ENCODE measurements at regions not wholly inside any gene's neighbourhood (a gene's known extent, or its start where the extent isn't known, plus 50 kb on each side); places are given as distances from the start of the nearest gene placed in this dataset.
"Not testable (repeated sequence)": the region's sequence is repeated elsewhere in the genome, so short reads cannot be mapped to it uniquely, and the experiment has no call there.

DNA sequence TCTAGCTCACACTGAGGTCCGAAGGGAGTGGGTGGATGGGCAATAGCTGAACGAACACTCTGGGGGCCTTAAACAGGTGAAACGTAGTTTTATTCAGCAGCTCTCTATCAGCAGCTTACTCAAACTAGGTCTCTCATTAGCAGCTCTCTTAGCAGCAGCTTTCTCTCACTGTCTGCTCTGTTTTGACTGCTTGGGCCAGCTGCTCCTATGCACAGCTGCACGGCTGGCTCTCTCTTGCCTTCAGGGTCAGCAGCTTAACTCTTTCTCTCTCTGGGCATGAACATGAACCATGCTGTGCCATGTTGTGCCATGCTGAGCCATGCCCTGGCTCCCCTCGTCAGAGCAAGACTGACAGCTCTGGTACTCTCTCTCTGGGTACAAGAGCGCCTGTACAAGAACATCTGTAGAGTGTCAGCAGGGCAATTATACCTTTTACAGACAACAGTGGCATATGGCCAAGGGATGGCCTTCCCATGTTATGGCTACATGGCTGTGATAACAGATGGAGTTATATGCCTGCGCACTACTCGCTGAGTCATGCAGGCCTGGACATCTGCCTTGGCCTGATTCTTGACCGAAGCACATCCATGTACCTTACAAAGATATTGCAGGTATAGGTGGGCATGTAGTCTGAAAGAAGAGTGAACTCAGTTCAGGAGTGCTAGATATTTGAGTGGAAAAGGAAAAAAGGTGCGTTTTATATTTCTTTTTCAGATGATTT, 152.4 kb downstream of the LEPR start:
- Mint-ChIP-seq H3K27me3 (ENCODE audit: insufficient read depth) (no peaks in the 10 kb centered on the region), H3K27ac (no peak overlapping the region), H3K4me1 (ENCODE audit: low read depth) (no peaks in the 10 kb centered on the region), H3K4me3 (no peak overlapping the region), H3K9me3 (no peaks in the 10 kb centered on the region), H3K36me3 (ENCODE audit: low read depth) (no peaks in the 10 kb centered on the region)
- intact Hi-C loops (cut with micrococcal nuclease) = no loop called here
- no peak for DNase-seq (ENCODE audit: low spot score)

DNA sequence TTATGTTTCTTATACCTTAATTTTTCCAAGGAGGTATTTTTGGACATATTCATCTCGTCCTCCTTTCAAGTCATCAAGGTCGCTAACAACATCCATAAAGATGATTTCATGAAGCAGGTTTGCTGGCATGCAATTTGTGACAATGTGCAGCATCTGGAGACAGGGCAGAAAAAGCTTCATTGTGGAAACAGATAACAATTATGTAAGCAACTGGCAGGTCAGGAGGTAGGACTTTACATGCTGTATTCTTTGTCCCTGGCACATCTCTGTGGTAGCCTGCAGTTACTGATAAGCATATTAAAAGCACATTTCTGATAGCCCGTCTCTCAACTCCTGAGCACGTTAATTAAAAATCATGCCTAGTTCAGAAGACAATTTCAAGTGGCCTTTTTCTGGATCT, 156.8 kb downstream of the LEPR start:
- Mint-ChIP-seq H3K4me3 (no peak overlapping the region), H3K36me3 (ENCODE audit: low read depth) (no peaks in the 10 kb centered on the region), H3K27me3 (ENCODE audit: insufficient read depth) (peaks cover 2% of the 10 kb centered on the region), H3K4me1 (ENCODE audit: low read depth) (no peaks in the 10 kb centered on the region), H3K9me3 (no peaks in the 10 kb centered on the region), H3K27ac (no peak overlapping the region)
- intact Hi-C loops (cut with micrococcal nuclease) = no loop called here
- DNase-seq (ENCODE audit: low spot score) = no peak

- H3K36me3 Mint-ChIP-seq (ENCODE audit: low read depth); H3K4me3 Mint-ChIP-seq; H3K9me3 Mint-ChIP-seq; H3K27me3 Mint-ChIP-seq (ENCODE audit: insufficient read depth); intact Hi-C loops (cut with micrococcal nuclease); H3K27ac Mint-ChIP-seq; H3K4me1 Mint-ChIP-seq (ENCODE audit: low read depth); DNase-seq (ENCODE audit: low spot score): not testable (repeated sequence)
These were observed 157.5 kb downstream of the LEPR start for GRCh38 chr1:65577982-65578381.

GRCh38 chr1:65581119-65581518, 160.7 kb downstream of the LEPR start:
- no peak for DNase-seq (ENCODE audit: low spot score)
- H3K27ac Mint-ChIP-seq = no peak overlapping the region
- H3K27me3 Mint-ChIP-seq (ENCODE audit: insufficient read depth) = peaks cover 8% of the 10 kb centered on the region
- no peak overlapping the region for H3K4me3 Mint-ChIP-seq
- intact Hi-C loops (cut with micrococcal nuclease) = no loop called here
- H3K9me3 Mint-ChIP-seq = no peaks in the 10 kb centered on the region
- no peaks in the 10 kb centered on the region for H3K4me1 Mint-ChIP-seq (ENCODE audit: low read depth)
- no peaks in the 10 kb centered on the region for H3K36me3 Mint-ChIP-seq (ENCODE audit: low read depth)

- Mint-ChIP-seq H3K4me1 (ENCODE audit: low read depth) (no peaks in the 10 kb centered on the region), H3K9me3 (no peaks in the 10 kb centered on the region), H3K36me3 (ENCODE audit: low read depth) (no peaks in the 10 kb centered on the region), H3K4me3 (no peak overlapping the region), H3K27ac (no peak overlapping the region), H3K27me3 (ENCODE audit: insufficient read depth) (peaks cover 8% of the 10 kb centered on the region)
- intact Hi-C loops (cut with micrococcal nuclease) = no loop called here
- no peak for DNase-seq (ENCODE audit: low spot score)
These were observed 163.9 kb downstream of the LEPR start for GRCh38 chr1:65584399-65584798.

GRCh38 chr1:65590279-65590678, 169.8 kb downstream of the LEPR start:
- Mint-ChIP-seq H3K4me3 (no peak overlapping the region), H3K9me3 (no peaks in the 10 kb centered on the region), H3K36me3 (ENCODE audit: low read depth) (no peaks in the 10 kb centered on the region), H3K4me1 (ENCODE audit: low read depth) (no peaks in the 10 kb centered on the region), H3K27ac (no peak overlapping the region), H3K27me3 (ENCODE audit: insufficient read depth) (no peaks in the 10 kb centered on the region)
- intact Hi-C loops (cut with micrococcal nuclease) = no loop called here
- DNase-seq (ENCODE audit: low spot score) = no peak

DNA sequence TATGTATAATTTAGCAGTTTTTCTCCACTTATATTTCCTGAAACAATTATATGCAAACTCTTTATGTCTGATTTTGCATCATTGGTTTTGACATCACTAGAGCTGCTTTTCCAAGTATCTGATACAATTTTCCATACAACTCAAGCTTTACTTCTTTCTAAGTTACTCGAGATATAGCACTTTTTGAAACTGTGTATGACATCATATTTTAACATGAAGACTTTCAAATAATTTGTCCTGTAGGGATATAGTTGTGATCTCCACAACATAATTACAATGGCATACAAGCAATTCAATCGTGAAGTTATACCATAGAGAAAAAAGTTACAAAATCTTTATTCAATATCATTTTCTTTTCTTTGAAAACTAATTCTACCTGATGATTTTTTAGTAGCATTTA, 173.0 kb downstream of the LEPR start:
- Mint-ChIP-seq H3K27ac (no peak overlapping the region), H3K4me1 (ENCODE audit: low read depth) (no peaks in the 10 kb centered on the region), H3K27me3 (ENCODE audit: insufficient read depth) (no peaks in the 10 kb centered on the region), H3K4me3 (no peak overlapping the region), H3K9me3 (no peaks in the 10 kb centered on the region), H3K36me3 (ENCODE audit: low read depth) (no peaks in the 10 kb centered on the region)
- DNase-seq (ENCODE audit: low spot score) = no peak
- intact Hi-C loops (cut with micrococcal nuclease) = no loop called here

DNA sequence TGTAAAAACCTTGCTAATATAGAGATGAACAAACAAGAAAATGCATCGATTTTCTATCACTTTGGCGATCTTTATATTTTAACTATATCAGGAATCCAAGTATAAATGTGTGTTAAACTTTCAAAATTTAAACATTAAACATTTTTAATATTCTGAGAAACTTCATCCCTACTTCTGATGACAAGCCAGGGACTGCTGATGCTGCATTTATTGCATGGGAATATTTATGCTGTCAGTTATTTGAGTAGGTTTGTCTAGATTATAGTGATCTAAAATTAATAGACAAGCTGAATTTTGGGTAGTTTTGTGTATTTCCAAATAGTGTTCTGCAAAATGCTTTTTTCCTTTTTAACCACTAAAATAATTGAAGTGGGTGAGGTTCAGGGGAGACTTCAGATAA, 175.3 kb downstream of the LEPR start:
- Mint-ChIP-seq H3K27ac (no peak overlapping the region), H3K9me3 (no peaks in the 10 kb centered on the region), H3K4me1 (ENCODE audit: low read depth) (no peaks in the 10 kb centered on the region), H3K4me3 (no peak overlapping the region), H3K27me3 (ENCODE audit: insufficient read depth) (no peaks in the 10 kb centered on the region), H3K36me3 (ENCODE audit: low read depth) (no peaks in the 10 kb centered on the region)
- DNase-seq (ENCODE audit: low spot score) = no peak
- intact Hi-C loops (cut with micrococcal nuclease) = no loop called here

DNA sequence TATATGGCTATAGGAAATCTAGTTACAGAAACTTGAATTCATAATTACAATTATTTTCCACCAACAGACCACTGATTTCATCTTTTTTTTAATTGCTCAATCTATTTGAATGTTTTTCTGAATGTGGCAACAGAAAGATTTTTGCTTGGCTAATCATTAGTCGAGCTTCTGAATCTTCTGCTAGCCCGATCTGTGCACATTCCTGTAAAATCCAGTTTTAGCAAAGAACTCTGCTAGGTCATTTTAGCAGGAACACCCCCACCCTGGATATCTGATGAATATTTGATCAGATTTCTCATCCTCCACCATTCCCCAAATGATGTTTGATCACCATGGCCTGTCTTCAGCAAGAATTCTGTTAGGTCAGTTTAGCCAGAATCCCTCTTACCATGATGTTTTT, 176.3 kb downstream of the LEPR start:
- intact Hi-C loops (cut with micrococcal nuclease) = no loop called here
- H3K27ac Mint-ChIP-seq = no peak overlapping the region

DNA sequence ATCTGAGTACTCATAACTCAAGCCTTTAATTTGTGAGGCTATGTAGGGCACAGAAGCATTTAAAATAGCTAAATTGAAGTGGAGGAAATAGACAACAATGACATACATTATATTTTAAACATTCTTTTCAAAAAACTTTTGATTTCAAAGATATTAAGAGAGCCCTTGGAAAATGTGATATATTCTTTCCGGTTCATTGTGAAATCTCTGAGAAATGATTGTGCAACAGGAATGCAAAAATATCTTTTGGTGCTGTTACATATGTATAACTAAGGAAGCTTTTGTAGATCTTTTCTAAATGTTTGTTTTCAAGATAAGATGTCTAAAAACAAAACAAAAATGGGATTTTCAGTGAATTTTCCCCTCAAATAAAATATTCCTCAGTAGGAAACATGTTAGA, 185.2 kb downstream of the LEPR start:
- Mint-ChIP-seq H3K27me3 (ENCODE audit: insufficient read depth) (no peaks in the 10 kb centered on the region), H3K9me3 (no peaks in the 10 kb centered on the region), H3K4me3 (no peak overlapping the region), H3K36me3 (ENCODE audit: low read depth) (no peaks in the 10 kb centered on the region), H3K27ac (no peak overlapping the region), H3K4me1 (ENCODE audit: low read depth) (no peaks in the 10 kb centered on the region)
- intact Hi-C loops (cut with micrococcal nuclease) = no loop called here
- no peak for DNase-seq (ENCODE audit: low spot score)

More for the DNA sequence above, 176.3 kb downstream of the LEPR start:
- H3K4me3 Mint-ChIP-seq = no peak overlapping the region
- H3K9me3 Mint-ChIP-seq = no peaks in the 10 kb centered on the region
- DNase-seq (ENCODE audit: low spot score) = no peak
- no peaks in the 10 kb centered on the region for H3K36me3 Mint-ChIP-seq (ENCODE audit: low read depth)
- H3K27me3 Mint-ChIP-seq (ENCODE audit: insufficient read depth) = no peaks in the 10 kb centered on the region
- no peaks in the 10 kb centered on the region for H3K4me1 Mint-ChIP-seq (ENCODE audit: low read depth)

- Mint-ChIP-seq H3K9me3 (no peaks in the 10 kb centered on the region), H3K27ac (no peak overlapping the region), H3K4me1 (ENCODE audit: low read depth) (no peaks in the 10 kb centered on the region), H3K4me3 (no peak overlapping the region), H3K27me3 (ENCODE audit: insufficient read depth) (no peaks in the 10 kb centered on the region), H3K36me3 (ENCODE audit: low read depth) (no peaks in the 10 kb centered on the region)
- DNase-seq (ENCODE audit: low spot score) = no peak
- intact Hi-C loops (cut with micrococcal nuclease) = no loop called here
These were observed 186.0 kb downstream of the LEPR start for GRCh38 chr1:65606426-65606825.

GRCh38 chr1:65613884-65614283, 178.8 kb upstream of the PDE4B start:
- no peaks in the 10 kb centered on the region for H3K9me3 Mint-ChIP-seq
- H3K4me1 Mint-ChIP-seq (ENCODE audit: low read depth) = no peaks in the 10 kb centered on the region
- intact Hi-C loops (cut with micrococcal nuclease) = no loop called here
- H3K27me3 Mint-ChIP-seq (ENCODE audit: insufficient read depth) = no peaks in the 10 kb centered on the region
- H3K36me3 Mint-ChIP-seq (ENCODE audit: low read depth) = no peaks in the 10 kb centered on the region
- DNase-seq (ENCODE audit: low spot score) = no peak
- no peak overlapping the region for H3K4me3 Mint-ChIP-seq
- no peak overlapping the region for H3K27ac Mint-ChIP-seq

- H3K27ac Mint-ChIP-seq = no peak overlapping the region
- DNase-seq (ENCODE audit: low spot score) = no peak
- no peaks in the 10 kb centered on the region for H3K4me1 Mint-ChIP-seq (ENCODE audit: low read depth)
- H3K9me3 Mint-ChIP-seq = no peaks in the 10 kb centered on the region
- no peak overlapping the region for H3K4me3 Mint-ChIP-seq
- no peaks in the 10 kb centered on the region for H3K36me3 Mint-ChIP-seq (ENCODE audit: low read depth)
- intact Hi-C loops (cut with micrococcal nuclease) = no loop called here
- no peaks in the 10 kb centered on the region for H3K27me3 Mint-ChIP-seq (ENCODE audit: insufficient read depth)
These were observed 176.8 kb upstream of the PDE4B start for GRCh38 chr1:65615859-65616258.

DNA sequence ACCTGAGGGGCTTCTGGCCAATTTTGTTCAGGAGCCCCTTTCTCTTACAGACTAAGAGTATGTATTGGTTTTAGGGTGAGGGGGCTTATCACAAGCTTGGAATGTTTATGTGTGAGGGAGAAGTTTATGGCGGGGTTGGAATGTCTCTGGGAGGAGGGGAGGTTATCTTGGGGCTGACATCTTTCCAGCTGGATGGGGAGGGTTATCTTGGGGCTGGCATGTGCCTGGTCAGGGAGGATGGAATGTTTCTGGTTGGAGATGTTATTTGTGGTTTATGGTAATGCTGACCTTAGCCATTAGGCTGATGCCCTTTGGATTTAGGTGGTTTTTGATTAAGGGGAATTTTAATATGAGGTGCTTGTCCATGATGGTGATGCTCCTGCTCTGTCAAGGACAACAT, 171.0 kb upstream of the PDE4B start:
- intact Hi-C loops (cut with micrococcal nuclease); H3K4me3 Mint-ChIP-seq; H3K36me3 Mint-ChIP-seq (ENCODE audit: low read depth); H3K9me3 Mint-ChIP-seq; H3K27ac Mint-ChIP-seq; DNase-seq (ENCODE audit: low spot score); H3K4me1 Mint-ChIP-seq (ENCODE audit: low read depth); H3K27me3 Mint-ChIP-seq (ENCODE audit: insufficient read depth): not testable (repeated sequence)
